Spleen (tissue), 7 donors: ENCODE measurements at regions not wholly inside any gene's neighbourhood (a gene's known extent, or its start where the extent isn't known, plus 50 kb on each side); places are given as distances from the start of the nearest gene placed in this dataset.

Experiments used
- POLR2AphosphoS5 ChIP-seq, 3 donors: sonication (generic); formaldehyde crosslinking; IDR thresholded peaks; one replicate each; pipeline ENCODE4 v1.5.1; 2017; ENCODE audit warnings: antibody characterized with exemption in 3 of 3
- TF ChIP-seq, protein P1 (sequence below), 11 experiments: fragments of 200-600 bp in 7 of 11; fragments of 450-650 bp in 4 of 11; sonication (generic) in 4 of 11; IDR thresholded peaks in 8 of 11; conservative IDR thresholded peaks in 3 of 11; 1 replicate in 7 of 11; 2 replicates in 4 of 11; pipeline versions ENCODE4 v1.4.0 to v1.8.0; 2016 to 2021; ENCODE audit warnings: antibody characterized with exemption in 11 of 11, inconsistent platforms in 4 of 11, mild to moderate bottlenecking in 1 of 11
- donor health status: DM: no; HTN: no; CAD: no; lungs with moderate emphysema.
- donor health status: DM: no; HTN: no; CAD: no.
- donor health status: DM: no; HTN: no; CAD: no.

- TF ChIP-seq POLR2AphosphoS5 (IDR thresholded peaks at IDR 0.05), result no peak
- TF ChIP-seq, protein P1, sequence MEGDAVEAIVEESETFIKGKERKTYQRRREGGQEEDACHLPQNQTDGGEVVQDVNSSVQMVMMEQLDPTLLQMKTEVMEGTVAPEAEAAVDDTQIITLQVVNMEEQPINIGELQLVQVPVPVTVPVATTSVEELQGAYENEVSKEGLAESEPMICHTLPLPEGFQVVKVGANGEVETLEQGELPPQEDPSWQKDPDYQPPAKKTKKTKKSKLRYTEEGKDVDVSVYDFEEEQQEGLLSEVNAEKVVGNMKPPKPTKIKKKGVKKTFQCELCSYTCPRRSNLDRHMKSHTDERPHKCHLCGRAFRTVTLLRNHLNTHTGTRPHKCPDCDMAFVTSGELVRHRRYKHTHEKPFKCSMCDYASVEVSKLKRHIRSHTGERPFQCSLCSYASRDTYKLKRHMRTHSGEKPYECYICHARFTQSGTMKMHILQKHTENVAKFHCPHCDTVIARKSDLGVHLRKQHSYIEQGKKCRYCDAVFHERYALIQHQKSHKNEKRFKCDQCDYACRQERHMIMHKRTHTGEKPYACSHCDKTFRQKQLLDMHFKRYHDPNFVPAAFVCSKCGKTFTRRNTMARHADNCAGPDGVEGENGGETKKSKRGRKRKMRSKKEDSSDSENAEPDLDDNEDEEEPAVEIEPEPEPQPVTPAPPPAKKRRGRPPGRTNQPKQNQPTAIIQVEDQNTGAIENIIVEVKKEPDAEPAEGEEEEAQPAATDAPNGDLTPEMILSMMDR (IDR thresholded peaks at IDR 0.05 in 8 of 11, conservative IDR thresholded peaks at IDR 0.05 in 3 of 11), result no peak
Measured at GRCh38 chr4:35918491-35918977, 325.8 kb downstream of the ARAP2 start.
